Brain microvascular endothelial cell (primary cell): ENCODE measurements at regions not wholly inside any gene's neighbourhood (a gene's known extent, or its start where the extent isn't known, plus 50 kb on each side); places are given as distances from the start of the nearest gene placed in this dataset.

ENCODE experiments used
- DNase-seq: peaks from one replicate; pipeline ENCODE4 v3.0.0-alpha.2; 2020
- H3K27ac ChIP-seq: fragments of 250-450 bp; sonication (Bioruptor Pico); 2 replicates; pipeline ENCODE4 v1.5.1; 2020; ENCODE audit warnings: mild to moderate bottlenecking, moderate library complexity
- H3K27me3 ChIP-seq: fragments of 250-450 bp; sonication (Bioruptor Pico); replicated peaks from 2 replicates; pipeline ENCODE4 v1.5.1; 2020; ENCODE audit warnings: mild to moderate bottlenecking
- H3K36me3 ChIP-seq: fragments of 250-450 bp; sonication (Bioruptor Pico); replicated peaks from 2 replicates; pipeline ENCODE4 v1.5.1; 2020; ENCODE audit warnings: mild to moderate bottlenecking
- H3K4me3 ChIP-seq: 2 replicates; pipeline ENCODE4 v1.5.1; 2011; ENCODE audit warnings: low read depth, mild to moderate bottlenecking, control low read depth, low read length, moderate library complexity
- in situ Hi-C: cut with HindIII; loops from 2 replicates; pipeline ENCODE4 v1.10.0; 2017; ENCODE audit warnings: low sequenced_read_pairs, low pct_ligation_motif_present
- TF ChIP-seq, protein P1 (sequence below): IDR thresholded peaks from 2 replicates; pipeline ENCODE4 v1.5.1; 2011; ENCODE audit warnings: low read depth, mild to moderate bottlenecking, moderate library complexity, low read length, control low read depth, inconsistent platforms; ENCODE audit errors: missing control alignments

DNA sequence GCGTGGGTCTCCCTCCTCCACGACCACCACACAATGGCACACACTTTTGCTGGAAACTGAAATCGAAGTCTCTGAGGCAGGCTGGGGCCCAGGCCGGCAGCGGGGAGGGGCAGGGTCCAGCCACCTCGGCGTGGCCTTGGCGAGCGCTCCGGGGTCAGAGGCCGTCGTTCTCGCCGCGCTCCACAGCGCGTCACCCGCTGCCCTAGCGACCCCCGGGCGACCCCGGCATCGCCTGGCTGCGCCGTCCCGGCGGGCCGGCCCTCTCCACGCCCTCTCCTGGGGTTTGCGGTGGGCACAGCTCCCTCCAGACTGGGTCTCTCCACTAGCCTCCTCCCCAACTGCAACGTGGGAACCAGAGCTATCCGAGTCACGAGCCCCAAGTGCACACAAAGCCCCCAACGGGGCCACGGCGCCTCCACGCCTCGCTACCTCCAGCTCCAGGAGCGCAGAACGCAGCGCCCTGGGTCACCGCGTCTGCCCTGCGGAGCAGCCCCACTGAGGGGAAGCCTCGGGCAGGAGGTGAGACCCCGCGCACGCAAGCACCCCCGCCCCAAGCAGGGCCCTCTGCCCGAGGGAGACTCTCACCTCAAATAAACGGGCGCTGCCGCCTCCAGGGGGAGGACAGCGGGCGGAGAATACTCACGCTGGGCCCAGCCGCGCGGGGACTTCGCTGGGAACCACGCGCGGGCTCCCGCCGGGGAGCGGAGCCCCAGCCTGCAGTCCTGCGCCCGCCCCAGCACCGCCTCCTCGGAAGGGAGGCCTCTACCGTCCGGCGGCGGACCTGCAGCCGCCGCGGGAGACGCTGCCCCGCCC is 134.0 kb upstream of the BARHL2 start:
- in situ Hi-C loops = no loop called here
- Histone ChIP-seq H3K36me3 (no peaks in the 10 kb centered on the region), H3K27ac (no peak overlapping the region), H3K27me3 (no peaks in the 10 kb centered on the region), H3K4me3 (peak overlapping the region; percentile 74)
- TF ChIP-seq, protein P1, sequence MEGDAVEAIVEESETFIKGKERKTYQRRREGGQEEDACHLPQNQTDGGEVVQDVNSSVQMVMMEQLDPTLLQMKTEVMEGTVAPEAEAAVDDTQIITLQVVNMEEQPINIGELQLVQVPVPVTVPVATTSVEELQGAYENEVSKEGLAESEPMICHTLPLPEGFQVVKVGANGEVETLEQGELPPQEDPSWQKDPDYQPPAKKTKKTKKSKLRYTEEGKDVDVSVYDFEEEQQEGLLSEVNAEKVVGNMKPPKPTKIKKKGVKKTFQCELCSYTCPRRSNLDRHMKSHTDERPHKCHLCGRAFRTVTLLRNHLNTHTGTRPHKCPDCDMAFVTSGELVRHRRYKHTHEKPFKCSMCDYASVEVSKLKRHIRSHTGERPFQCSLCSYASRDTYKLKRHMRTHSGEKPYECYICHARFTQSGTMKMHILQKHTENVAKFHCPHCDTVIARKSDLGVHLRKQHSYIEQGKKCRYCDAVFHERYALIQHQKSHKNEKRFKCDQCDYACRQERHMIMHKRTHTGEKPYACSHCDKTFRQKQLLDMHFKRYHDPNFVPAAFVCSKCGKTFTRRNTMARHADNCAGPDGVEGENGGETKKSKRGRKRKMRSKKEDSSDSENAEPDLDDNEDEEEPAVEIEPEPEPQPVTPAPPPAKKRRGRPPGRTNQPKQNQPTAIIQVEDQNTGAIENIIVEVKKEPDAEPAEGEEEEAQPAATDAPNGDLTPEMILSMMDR = peak; percentile 55
- DNase-seq = peak; percentile 46

DNA sequence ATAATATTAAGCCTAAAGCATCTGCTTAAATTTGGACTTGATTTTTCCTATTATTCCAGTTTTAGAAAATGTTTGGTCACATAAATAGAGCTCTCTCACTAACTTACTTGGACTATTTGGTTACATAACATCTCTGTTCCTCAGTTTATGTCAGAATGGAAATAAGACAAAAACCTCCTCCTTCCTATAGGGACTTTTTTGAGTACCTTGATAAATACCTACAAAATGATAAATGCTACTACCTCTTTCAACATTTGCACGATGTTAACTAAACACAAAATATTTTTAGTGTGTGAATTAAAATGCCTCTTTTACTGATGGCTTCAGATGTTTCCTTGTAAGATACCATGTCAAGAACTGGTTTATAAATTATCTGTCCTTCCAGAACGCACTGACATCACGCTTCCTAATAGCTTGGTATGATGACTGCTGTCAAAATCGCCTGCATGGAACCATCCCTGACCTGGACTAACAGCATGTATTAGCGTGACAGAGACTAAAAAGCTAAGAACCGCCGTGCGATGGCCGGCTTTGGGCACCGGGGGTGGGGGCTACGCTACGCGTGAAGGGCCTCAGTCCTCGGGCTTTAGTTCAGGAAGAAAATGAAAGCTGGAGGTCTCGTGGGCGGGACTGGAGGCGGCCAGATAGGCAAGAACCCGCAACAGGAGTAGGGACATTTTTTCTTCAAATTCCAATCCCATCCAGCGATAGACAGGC is 133.2 kb upstream of the BARHL2 start:
- TF ChIP-seq, protein P1 = no peak
- DNase-seq = no peak
- H3K27ac ChIP-seq = no peak overlapping the region
- H3K4me3 ChIP-seq = peak overlapping the region; percentile 74
- no peaks in the 10 kb centered on the region for H3K36me3 ChIP-seq
- in situ Hi-C loops = no loop called here
- H3K27me3 ChIP-seq = no peaks in the 10 kb centered on the region

- TF ChIP-seq, protein P1 = no peak
- peaks cover 58% of the 10 kb centered on the region for H3K27me3 ChIP-seq
- no peak overlapping the region for H3K4me3 ChIP-seq
- no peak overlapping the region for H3K27ac ChIP-seq
- in situ Hi-C loops = no loop called here
- DNase-seq = no peak
- H3K36me3 ChIP-seq = no peaks in the 10 kb centered on the region
Measured at GRCh38 chr1:90841473-90841872, 124.4 kb upstream of the BARHL2 start.

GRCh38 chr1:90840352-90840751 is 123.2 kb upstream of the BARHL2 start:
- H3K27ac ChIP-seq = no peak overlapping the region
- DNase-seq = no peak
- peaks cover 69% of the 10 kb centered on the region for H3K27me3 ChIP-seq
- no peak overlapping the region for H3K4me3 ChIP-seq
- TF ChIP-seq, protein P1 = no peak
- in situ Hi-C loops = no loop called here
- no peaks in the 10 kb centered on the region for H3K36me3 ChIP-seq

- in situ Hi-C loops = no loop called here
- peaks cover 80% of the 10 kb centered on the region for H3K27me3 ChIP-seq
Measured at GRCh38 chr1:90839323-90839722, 122.2 kb upstream of the BARHL2 start.

More at GRCh38 chr1:90839323-90839722, 122.2 kb upstream of the BARHL2 start:
- DNase-seq = no peak
- no peak overlapping the region for H3K4me3 ChIP-seq
- H3K27ac ChIP-seq = no peak overlapping the region
- H3K36me3 ChIP-seq = no peaks in the 10 kb centered on the region
- TF ChIP-seq, protein P1 = no peak
